ENCODE measurements at regions not wholly inside any gene's neighbourhood (a gene's known extent, or its start where the extent isn't known, plus 50 kb on each side); places are given as distances from the start of the nearest gene placed in this dataset.

DNA sequence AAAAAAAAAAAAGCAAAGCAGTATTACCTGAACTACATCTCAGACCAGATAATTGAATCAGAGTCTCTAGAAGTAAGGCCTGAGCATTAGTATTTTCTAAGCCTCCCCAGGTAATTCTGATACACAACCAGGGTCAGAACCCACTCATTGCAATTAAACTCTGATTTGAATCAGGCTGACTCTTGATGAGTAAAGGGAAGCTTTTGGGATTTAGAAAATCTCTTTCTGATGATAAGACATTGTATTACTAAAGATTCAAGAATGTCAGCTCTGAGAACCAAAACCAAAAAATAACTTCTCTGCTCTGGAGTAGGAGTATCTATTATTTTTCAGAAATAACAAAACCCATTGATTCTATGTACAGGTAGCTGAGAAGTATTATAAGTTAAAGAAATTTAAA is 100.1 kb upstream of the COL21A1 start:
- no peak for DNase-seq (ENCODE audit: low read depth in 3 of 3)

GRCh38 chr6:56346958-56347357 is 99.6 kb upstream of the COL21A1 start:
- no peak for DNase-seq (ENCODE audit: low read depth in 3 of 3)

DNA sequence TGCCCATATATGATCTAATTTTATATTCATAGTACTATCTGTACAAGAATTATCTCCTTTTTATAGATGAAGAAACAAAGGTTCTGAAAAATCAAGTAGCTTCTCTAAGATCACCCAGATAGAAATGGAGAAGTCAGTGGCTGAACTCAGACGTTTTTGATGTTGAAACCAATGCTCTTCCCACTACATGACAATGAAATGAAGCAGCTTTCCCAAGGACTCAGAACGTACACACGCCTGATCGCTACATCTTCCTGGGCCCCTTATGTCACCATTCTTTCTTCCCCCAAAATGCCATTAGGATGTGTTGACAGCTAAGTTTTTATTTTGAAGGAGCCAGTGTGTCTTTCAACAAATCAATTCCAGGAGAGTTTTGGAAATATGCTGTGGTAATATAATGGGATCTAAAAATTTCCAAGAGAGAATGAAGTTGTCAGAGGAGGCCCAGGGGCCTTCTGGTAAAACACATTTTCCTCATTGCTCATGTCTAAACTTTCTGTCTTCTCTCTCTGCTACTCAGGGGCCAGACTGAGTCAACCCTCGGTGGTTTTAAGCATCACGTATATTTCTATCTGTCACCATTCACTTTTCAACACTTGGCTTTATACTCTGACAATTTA is 98.1 kb upstream of the COL21A1 start:
- no peak for DNase-seq (ENCODE audit: low read depth in 3 of 3)

GRCh38 chr6:56343295-56343694 is 95.9 kb upstream of the COL21A1 start:
- DNase-seq (ENCODE audit: low read depth in 3 of 3) = no peak

GRCh38 chr6:56339524-56339923 is 92.1 kb upstream of the COL21A1 start:
- DNase-seq (ENCODE audit: low read depth in 3 of 3) = no peak

DNA sequence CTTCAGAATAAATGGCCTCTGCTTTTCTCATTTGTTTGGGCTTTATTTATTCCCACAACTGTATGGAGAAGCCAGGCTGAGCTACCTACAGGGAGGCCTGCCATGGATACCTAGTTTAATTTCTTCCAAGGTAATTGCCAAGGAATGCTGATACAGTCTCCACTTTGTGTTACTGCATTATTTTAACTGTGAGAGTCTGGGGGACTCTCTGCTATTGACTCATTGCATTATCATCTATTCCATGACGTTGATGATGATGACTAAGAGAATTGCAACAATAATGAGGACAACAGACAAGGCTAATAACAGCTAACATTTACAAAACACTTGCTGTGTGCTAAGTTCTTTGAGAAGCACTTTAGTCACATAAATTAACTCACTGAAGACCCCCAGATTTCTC is 88.3 kb upstream of the COL21A1 start:
- no peak for DNase-seq (ENCODE audit: low read depth in 3 of 3)

GRCh38 chr6:56334937-56335336 is 87.6 kb upstream of the COL21A1 start:
- no peak for DNase-seq (ENCODE audit: low read depth in 3 of 3)

GRCh38 chr6:56329271-56330050 is 82.1 kb upstream of the COL21A1 start:
- DNase-seq (ENCODE audit: low read depth in 3 of 3) = no peak

GRCh38 chr6:56328728-56329090 is 81.3 kb upstream of the COL21A1 start:
- DNase-seq (ENCODE audit: low read depth in 3 of 3) = no peak

DNA sequence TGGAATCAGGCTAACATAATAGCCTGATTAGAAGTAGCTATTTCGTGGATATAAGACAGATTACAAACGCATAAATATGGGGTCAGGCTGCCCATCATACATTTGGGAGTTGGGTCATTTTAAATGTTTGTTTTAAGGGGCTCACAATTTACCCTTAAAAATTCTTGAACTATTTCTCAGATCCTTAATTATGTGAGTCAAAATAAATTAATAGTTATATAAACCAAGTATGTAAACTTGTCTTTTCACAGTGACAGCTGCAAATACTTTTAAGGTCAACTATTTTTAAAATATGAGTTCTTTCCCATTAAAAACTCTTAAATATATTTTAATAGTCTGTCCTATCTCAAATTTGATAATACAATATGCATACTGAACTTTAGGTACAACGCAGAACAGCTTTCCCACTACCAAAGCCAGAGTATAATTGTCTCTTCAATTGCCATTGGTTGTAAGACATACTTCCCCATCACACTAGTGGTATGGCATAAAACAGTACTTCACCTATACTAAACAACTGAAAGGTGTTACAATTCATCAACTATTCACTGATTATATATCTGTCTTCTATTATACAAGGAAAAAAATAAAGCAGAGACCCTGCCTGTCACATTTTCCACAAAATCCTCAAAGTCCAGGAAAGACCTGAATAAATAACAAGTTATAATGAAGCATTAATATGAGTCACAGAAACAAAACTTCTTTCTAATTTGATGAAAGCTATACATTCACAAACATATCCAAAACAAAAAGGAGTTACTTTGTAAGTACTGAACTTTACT is 80.8 kb upstream of the COL21A1 start:
- no peak for DNase-seq (ENCODE audit: low read depth in 3 of 3)

DNA sequence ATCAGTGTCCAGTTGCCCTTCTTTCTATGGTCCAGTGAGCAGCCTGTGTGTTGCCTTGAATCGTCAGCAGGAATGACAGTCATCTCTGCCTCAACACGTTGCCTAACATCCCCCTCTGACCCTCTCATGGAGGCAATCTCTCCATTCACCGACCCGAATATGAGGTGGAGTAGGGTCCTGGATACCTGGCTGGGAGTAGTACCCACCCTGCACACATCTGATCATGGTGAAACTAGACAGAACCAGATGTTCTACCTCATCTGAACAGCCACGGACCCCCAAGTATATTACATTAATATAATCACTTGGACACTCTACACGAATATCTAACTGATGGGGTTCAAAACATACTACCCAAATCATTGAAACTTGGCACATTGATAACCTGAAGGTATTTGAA is 77.0 kb upstream of the COL21A1 start:
- DNase-seq (ENCODE audit: low read depth in 3 of 3) = no peak

DNA sequence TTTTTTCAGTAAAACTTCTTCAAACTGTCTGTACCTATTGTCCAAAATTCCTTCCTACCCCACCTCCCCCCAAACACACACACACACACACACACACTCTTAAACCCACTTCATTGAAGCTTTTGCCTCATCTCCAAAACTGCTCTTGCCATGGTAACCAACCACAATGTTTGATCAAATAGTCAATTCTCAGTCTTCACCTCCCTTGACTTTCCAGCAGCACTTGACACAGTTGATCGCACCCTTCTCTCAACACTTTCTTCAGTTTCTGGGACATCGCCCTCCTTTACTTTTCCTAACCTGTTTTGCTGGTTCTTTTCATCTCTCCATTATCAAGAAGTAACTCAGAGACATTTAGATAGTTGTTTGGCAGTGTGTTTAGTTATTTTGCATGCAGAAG is 71.5 kb upstream of the COL21A1 start:
- no peak for DNase-seq (ENCODE audit: low read depth in 3 of 3)

GRCh38 chr6:56314683-56315523 is 67.5 kb upstream of the COL21A1 start:
- DNase-seq (ENCODE audit: low read depth in 3 of 3) = no peak

- DNase-seq (ENCODE audit: low read depth in 3 of 3) = no peak
Measured at GRCh38 chr6:56311533-56312448, 64.4 kb upstream of the COL21A1 start.

GRCh38 chr6:56311061-56311460 is 63.7 kb upstream of the COL21A1 start:
- no peak for DNase-seq (ENCODE audit: low read depth in 3 of 3)

DNA sequence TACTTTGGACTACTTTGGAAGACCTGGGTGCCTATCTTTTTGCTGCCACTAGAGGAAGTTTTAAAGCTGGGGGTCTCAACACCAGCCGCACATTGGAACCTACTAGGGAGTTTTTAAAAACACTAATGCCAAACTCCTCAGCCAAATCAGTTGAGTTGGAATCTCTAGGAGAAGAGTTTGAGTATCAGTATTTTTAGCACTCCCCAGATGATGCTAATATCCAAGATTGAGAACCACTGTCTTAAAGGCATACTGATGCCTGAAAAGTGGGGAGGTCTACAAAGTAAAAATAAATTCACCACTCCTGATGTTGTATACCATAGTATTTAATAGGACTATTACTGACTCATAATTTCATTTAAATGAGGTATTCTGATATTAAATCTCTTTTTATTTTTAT is 62.9 kb upstream of the COL21A1 start:
- DNase-seq (ENCODE audit: low read depth in 3 of 3) = no peak

DNA sequence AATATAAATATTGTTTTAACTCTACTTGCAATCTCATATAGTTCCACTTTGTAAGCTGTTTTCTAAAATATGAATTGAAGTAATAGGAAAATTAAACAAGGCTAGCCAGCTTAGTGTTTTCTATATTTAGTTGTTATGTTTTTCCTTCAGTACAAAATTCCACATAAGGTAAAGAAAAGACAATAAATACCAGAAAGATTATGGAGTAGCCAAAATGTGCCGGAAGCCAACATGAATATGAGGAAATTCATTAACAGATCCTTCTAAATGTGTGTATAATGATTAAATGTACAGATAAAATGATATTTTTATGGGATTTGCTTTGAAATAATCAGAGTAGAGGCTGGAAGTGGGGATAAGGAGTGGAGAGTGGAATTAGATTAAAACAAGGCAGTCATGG is 52.5 kb upstream of the COL21A1 start:
- DNase-seq (ENCODE audit: low read depth in 3 of 3) = no peak

- no peak for DNase-seq (ENCODE audit: low read depth in 3 of 3)
Measured at GRCh38 chr6:56297022-56297989, 49.9 kb upstream of the COL21A1 start.

Measured in stimulated activated CD4-positive, alpha-beta T cell treated with anti-CD3 and anti-CD28 coated beads, TNF-alpha, amount 100 ng/mL, for 24 hours (primary cell).